Activated CD4-positive, alpha-beta T cell treated with anti-CD3 and anti-CD28 coated beads for 24 hours (primary cell): ENCODE measurements at regions not wholly inside any gene's neighbourhood (a gene's known extent, or its start where the extent isn't known, plus 50 kb on each side); places are given as distances from the start of the nearest gene placed in this dataset.

Source experiments
- DNase-seq, 2 donors: peaks; one replicate each; pipeline ENCODE4 v3.0.0-alpha.2; 2020; ENCODE audit warnings: low read depth in 2 of 2

- no peak for DNase-seq
Measured at GRCh38 chr2:58911877-58912276, 670.8 kb upstream of the FANCL start.

GRCh38 chr2:58908501-58909154, 667.5 kb upstream of the FANCL start:
- no peak for DNase-seq

GRCh38 chr2:58907644-58908043, 666.5 kb upstream of the FANCL start:
- DNase-seq: no peak

GRCh38 chr2:58906081-58906645, 665.0 kb upstream of the FANCL start:
- no peak for DNase-seq

- no peak for DNase-seq
Measured at GRCh38 chr2:58904095-58904494, 663.0 kb upstream of the FANCL start.

DNA sequence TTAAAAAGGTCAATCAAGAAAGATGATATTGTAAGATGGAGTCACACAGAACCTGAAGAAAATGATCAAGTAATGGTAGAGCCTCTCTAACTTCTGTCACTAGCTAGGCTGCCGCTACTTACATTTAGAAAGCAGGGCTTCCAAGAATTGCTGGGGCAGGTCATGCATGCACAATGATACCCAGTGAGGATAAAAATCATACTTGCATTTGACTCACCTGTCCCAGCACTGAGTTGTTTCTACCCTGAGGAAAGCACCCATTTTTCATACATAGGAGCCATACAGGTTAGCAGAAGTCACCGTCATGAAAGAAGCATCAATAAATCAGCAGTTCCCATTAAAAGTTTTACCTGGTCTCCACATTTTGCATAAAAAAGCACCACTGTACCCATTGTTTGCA, 662.3 kb upstream of the FANCL start:
- DNase-seq: no peak

DNA sequence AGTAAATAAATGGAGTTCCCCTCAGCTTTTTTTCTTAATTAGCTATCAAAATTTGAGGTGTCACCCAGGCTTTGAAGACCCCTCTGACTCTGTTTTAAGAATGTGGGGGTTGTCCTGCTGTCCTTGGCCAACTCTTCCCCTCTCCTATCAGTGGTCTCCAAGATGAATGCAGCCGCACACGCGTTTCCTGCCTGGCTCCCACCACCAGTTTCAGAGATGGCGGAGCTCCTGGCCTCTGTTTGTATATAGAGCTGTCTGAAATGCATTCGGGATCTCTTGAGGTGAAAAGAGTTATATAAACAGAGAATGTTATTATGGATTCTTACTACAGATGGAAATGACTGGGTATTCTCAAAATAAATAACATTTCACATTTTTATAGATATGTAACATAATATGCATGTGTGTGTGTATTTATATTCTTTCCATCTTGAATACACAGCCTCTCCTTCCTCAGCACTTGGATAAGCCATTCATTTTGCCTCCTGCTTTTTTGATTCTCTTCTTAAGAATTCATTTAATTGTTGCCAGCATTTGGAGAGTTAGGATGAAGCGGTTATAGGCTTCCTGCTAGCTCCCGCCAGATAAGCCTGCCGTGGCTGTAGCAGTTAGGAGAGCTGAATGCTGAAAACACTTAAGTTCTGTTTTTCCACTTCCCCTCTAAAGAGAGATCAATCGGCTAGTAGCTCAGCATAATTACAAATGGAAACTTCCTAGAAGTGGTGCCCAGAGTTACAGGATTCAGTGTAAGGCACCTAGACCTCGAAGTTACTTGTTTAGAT, 659.3 kb upstream of the FANCL start:
- no peak for DNase-seq

DNA sequence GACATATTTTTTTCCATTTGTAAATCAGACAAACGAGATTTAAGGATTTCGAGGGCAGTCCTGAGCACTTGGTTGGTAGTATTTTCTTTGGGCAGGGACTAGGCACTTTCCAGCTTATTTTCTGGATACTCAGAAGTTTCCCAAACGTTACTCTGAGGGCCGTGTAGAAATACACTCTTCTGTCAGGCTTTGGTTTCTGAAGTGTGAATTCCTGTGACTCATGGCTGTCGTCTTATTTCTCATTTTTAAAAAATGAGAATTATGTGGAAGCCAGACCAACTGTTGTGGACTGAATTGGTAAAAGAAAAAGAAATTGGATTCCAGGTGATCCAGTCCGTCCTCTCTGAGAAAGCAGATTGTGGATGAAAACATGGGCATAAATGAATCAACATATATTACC, 658.6 kb upstream of the FANCL start:
- no peak for DNase-seq

GRCh38 chr2:58896638-58897037, 655.5 kb upstream of the FANCL start:
- no peak for DNase-seq

GRCh38 chr2:58895857-58896256, 654.7 kb upstream of the FANCL start:
- DNase-seq: no peak

DNA sequence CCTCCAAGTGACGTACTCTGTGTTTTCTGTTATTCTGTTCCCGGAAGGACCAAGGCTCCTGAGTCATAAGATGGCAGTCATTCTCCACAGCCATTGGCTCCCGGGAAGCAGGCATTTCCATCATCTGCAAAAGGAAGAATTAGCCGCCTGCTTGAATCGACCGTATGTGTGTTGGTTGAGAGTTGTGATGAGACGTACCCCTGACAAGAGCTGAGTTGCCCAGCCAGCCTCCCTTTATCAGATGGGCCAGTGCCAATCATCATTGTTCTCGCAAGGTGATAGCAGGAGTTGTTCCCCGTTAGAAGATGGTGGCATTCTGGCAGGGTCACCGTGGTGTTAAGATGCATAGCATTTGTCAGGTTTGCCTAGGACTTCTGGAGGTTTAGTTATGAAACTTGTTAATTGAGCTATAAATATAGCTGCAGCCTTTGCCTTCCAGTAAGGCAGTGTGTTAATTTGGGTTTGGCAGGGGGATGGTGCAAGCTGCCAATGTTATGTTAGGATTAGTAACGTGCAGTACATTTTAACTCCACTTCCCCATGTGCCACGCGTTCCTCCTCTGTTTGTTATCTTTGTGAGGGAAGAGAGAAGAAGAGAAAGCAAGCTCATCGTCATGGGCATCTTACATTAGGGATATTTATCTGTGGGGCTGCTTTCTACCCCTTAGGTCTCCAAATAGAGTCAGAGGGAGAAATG, 652.7 kb upstream of the FANCL start:
- no peak for DNase-seq

- no peak for DNase-seq
Measured at GRCh38 chr2:58891828-58892377, 650.8 kb upstream of the FANCL start.

- DNase-seq: no peak
Measured at GRCh38 chr2:58890865-58891525, 649.9 kb upstream of the FANCL start.

DNA sequence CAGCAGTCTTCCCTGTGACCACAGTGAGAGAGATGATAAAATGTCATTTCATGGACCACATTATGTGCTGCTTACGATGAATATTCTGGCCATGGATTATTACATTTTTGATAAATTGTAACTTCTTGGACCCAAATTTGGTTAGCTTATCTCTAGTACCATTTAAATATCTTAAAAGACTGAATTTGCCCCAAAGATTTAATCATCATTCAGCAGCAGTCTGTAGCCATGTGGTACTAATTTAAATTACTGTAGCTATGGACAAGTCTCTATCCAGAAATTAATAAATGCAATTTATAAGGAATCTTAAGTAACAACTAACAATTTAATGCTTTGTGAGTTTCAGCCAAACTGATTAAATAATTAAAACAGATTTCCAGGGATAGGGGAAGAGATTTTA, 644.9 kb upstream of the FANCL start:
- no peak for DNase-seq

- no peak for DNase-seq
Measured at GRCh38 chr2:58879834-58880233, 638.7 kb upstream of the FANCL start.

DNA sequence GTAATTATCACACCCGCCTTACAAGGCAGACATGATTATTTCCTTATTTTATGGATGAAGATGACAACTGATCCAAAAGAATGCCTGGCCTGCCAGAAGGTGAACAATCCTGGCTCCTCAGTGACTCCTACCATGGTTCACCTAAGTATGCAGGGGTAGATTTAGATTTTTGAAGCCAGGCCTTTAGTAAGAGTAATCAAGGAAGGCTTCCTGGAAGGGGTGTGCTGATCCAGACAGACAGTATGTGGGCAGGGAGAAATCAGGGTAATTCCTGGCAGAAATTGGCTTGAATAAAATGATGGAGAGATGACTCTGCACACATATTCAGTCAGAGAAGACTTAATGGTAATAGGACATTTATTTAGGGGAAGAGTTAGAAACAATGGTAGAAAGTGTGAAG, 637.7 kb upstream of the FANCL start:
- no peak for DNase-seq

GRCh38 chr2:58876126-58876525, 635.0 kb upstream of the FANCL start:
- no peak for DNase-seq

DNA sequence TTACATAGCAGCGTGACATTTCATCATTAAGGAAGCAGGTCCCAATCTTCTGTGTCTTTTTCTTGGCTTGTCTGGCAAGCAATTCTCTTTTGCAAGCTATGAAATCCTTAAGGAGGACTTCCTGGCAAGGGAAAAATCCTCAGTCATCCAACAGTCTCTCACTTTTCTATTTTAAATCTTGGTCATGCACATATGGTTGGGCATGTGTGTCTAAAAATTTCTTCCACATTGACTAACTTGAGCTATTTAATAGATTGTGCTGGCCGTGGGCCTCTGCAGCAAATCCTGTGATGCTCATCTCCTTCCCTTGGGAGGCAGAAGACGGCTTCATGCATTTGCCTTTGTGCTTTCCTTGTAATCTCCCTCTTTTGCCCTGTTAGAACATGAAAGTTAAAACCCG, 634.3 kb upstream of the FANCL start:
- DNase-seq: no peak

GRCh38 chr2:58871469-58872142, 630.5 kb upstream of the FANCL start:
- DNase-seq: no peak

- no peak for DNase-seq
Measured at GRCh38 chr2:58870704-58871103, 629.6 kb upstream of the FANCL start.

DNA sequence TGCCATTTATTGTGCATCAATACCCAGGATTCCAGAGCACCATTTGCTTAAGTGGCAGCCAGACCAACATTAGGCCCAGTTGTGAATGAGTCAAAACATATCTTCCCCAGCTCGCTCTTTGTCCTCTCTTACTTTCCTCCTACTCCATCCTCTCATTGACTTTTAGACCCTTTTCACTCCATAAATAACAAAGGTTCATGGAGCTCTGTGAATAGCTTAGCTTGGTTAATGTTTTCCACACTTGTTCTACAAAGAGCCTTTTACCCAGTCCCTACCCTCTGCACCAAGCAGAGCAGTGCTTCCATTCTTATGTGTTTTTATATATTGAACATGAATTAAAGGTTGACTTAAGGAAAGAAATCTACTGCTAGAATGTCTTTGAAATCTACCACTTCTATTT, 625.8 kb upstream of the FANCL start:
- DNase-seq: no peak
